ENCODE measurements at regions not wholly inside any gene's neighbourhood (a gene's known extent, or its start where the extent isn't known, plus 50 kb on each side); places are given as distances from the start of the nearest gene placed in this dataset.

GRCh38 chrX:45435481-45435880, 234.8 kb upstream of the DIPK2B start:
- no peak for TF ChIP-seq ZNF274 (IDR thresholded peaks at IDR 0.05; ENCODE audit: borderline replicate concordance, low read depth, low read length)
- no peak for TF ChIP-seq RBBP5 (IDR thresholded peaks at IDR 0.05; ENCODE audit: borderline replicate concordance, insufficient read depth, low read length, poor library complexity, severe bottlenecking)
- no peak for TF ChIP-seq REST (IDR thresholded peaks at IDR 0.05; ENCODE audit: borderline replicate concordance)
- no peak for TF ChIP-seq REST (CRISPR knock-in tag; IDR thresholded peaks at IDR 0.05; ENCODE audit: low read depth)
- no peak for TF ChIP-seq ZBTB7A (IDR thresholded peaks at IDR 0.05; ENCODE audit: borderline replicate concordance, control insufficient read depth, low read depth, low read length)
- TF ChIP-seq CTCF (IDR thresholded peaks at IDR 0.05 in 2 of 3, conservative IDR thresholded peaks at IDR 0.05 in 1 of 3; ENCODE audit: insufficient read depth in 2 of 3, low read depth in 1 of 3, low read length in 3 of 3): no peak
- no peak for TF ChIP-seq SREBF1 (IDR thresholded peaks at IDR 0.05; ENCODE audit: borderline replicate concordance, low read depth, low read length)
- no peak for TF ChIP-seq FIP1L1 (IDR thresholded peaks at IDR 0.05; ENCODE audit: low read depth, low read length, poor library complexity, severe bottlenecking)
- TF ChIP-seq ARID4B (CRISPR knock-in tag; IDR thresholded peaks at IDR 0.05): no peak
- TF ChIP-seq GATA2 (CRISPR knock-in tag; IDR thresholded peaks at IDR 0.05): no peak
